Mucosa of descending colon (tissue), 3 donors: ENCODE measurements at regions not wholly inside any gene's neighbourhood (a gene's known extent, or its start where the extent isn't known, plus 50 kb on each side); places are given as distances from the start of the nearest gene placed in this dataset.

Experiments used
- ATAC-seq: fragments of 200-7000 bp; cut with Tn5 transposase; one replicate; pipeline ENCODE4 v1.9.1; 2020; ENCODE audit warnings: mild to moderate bottlenecking, moderate library complexity
- DNase-seq, 3 donors: peaks; one replicate each; pipeline ENCODE4 v3.0.0-alpha.2; 2020
- H3K36me3 ChIP-seq: fragments of 200-600 bp; one replicate; pipeline ENCODE4 v1.8.0; 2021; ENCODE audit warnings: low read depth, mild to moderate bottlenecking
- H3K4me1 ChIP-seq: fragments of 200-600 bp; one replicate; pipeline ENCODE4 v1.8.0; 2021; ENCODE audit warnings: low read depth, mild to moderate bottlenecking
- H3K4me3 ChIP-seq: fragments of 200-600 bp; one replicate; pipeline ENCODE4 v1.8.0; 2021; ENCODE audit warnings: mild to moderate bottlenecking
- H3K9me3 ChIP-seq: fragments of 200-600 bp; one replicate; pipeline ENCODE4 v1.8.0; 2021; ENCODE audit warnings: mild to moderate bottlenecking
- CTCF ChIP-seq: fragments of 200-600 bp; IDR thresholded peaks from one replicate; pipeline ENCODE4 v1.8.0; 2022; ENCODE audit warnings: antibody characterized with exemption, mild to moderate bottlenecking
- intact Hi-C, 2 donors: fragments of 100-400 bp; cut with DNase I in 1 of 2; cut with micrococcal nuclease in 1 of 2; formaldehyde crosslinking; loops; one replicate each; pipeline versions ENCODE4 v1.11.0 to v1.11.1; 2022; cut with DNase I, micrococcal nuclease
- donor health status: DM: no; HTN: no; CAD: no; lungs with moderate emphysema.
- donor health status: DM: no; HTN: no; CAD: no.
- donor health status: DM: no; HTN: yes; CAD: no.

GRCh38 chr2:84323890-84324289, 135.2 kb downstream of the SUCLG1 start:
- no peaks in the 10 kb centered on the region for H3K4me1 ChIP-seq
- intact Hi-C loops: no loop called here
- no peak for TF ChIP-seq CTCF
- DNase-seq (no peak), ATAC-seq (no peak)
- H3K36me3 ChIP-seq: no peaks in the 10 kb centered on the region
- H3K9me3 ChIP-seq: no peaks in the 10 kb centered on the region
- no peak overlapping the region for H3K4me3 ChIP-seq

GRCh38 chr2:84320940-84321339, 138.1 kb downstream of the SUCLG1 start:
- TF ChIP-seq CTCF: no peak
- H3K36me3 ChIP-seq: no peaks in the 10 kb centered on the region
- no peak overlapping the region for H3K4me3 ChIP-seq
- intact Hi-C loops: no loop called here
- no peaks in the 10 kb centered on the region for H3K4me1 ChIP-seq
- no peak for DNase-seq
- H3K9me3 ChIP-seq: no peaks in the 10 kb centered on the region
- ATAC-seq: no peak

GRCh38 chr2:84319581-84319980, 139.5 kb downstream of the SUCLG1 start:
- H3K4me3 ChIP-seq: no peak overlapping the region
- no peaks in the 10 kb centered on the region for H3K9me3 ChIP-seq
- H3K4me1 ChIP-seq: no peaks in the 10 kb centered on the region
- DNase-seq (no peak), ATAC-seq (no peak)
- intact Hi-C loops: no loop called here
- no peak for TF ChIP-seq CTCF
- H3K36me3 ChIP-seq: no peaks in the 10 kb centered on the region

GRCh38 chr2:84317135-84317534, 141.9 kb downstream of the SUCLG1 start:
- DNase-seq: no peak
- Histone ChIP-seq H3K4me3 (no peak overlapping the region), H3K9me3 (no peaks in the 10 kb centered on the region), H3K36me3 (no peaks in the 10 kb centered on the region), H3K4me1 (no peaks in the 10 kb centered on the region)
- no peak for TF ChIP-seq CTCF
- ATAC-seq: no peak
- intact Hi-C loops: no loop called here

- intact Hi-C loops: no loop called here
- peak; percentile 74 for TF ChIP-seq CTCF
- Histone ChIP-seq H3K36me3 (no peaks in the 10 kb centered on the region), H3K9me3 (no peaks in the 10 kb centered on the region), H3K4me3 (no peak overlapping the region), H3K4me1 (no peaks in the 10 kb centered on the region)
- ATAC-seq (peak; percentile 97), DNase-seq (peak; percentile 74 to 95 (median 86))
Observed at GRCh38 chr2:84314901-84315330, 144.2 kb downstream of the SUCLG1 start.

- Histone ChIP-seq H3K4me1 (no peaks in the 10 kb centered on the region), H3K36me3 (no peaks in the 10 kb centered on the region), H3K4me3 (no peak overlapping the region), H3K9me3 (no peaks in the 10 kb centered on the region)
- TF ChIP-seq CTCF: no peak
- ATAC-seq (no peak), DNase-seq (no peak)
- intact Hi-C loops: no loop called here
Observed at GRCh38 chr2:84314250-84314649, 144.8 kb downstream of the SUCLG1 start.
